K562 (cell line): ENCODE measurements at regions not wholly inside any gene's neighbourhood (a gene's known extent, or its start where the extent isn't known, plus 50 kb on each side); places are given as distances from the start of the nearest gene placed in this dataset.

Experiments
- ATAC-seq: fragments of 200-7000 bp; cut with Tn5 transposase; 3 replicates; pipeline ENCODE4 v1.9.1; 2020; ENCODE audit warnings: moderate library complexity
- BruUV-seq: library from RNA; stranded (reverse); fragments of 400-500 nt; replicated peaks from 2 replicates; lab custom pipeline; 2021; lab: Mats Ljungman, UMichigan
- CTCF ChIA-PET: fragments of 300-600 bp; formaldehyde crosslinking; extraction: SDS; loops from one replicate; lab custom pipeline; 2021; ENCODE audit warnings: low intra/inter-chr PET ratio; lab: Yijun Ruan, JAX
- POLR2A ChIA-PET: fragments of 300-600, 350-650 bp; sonication (Branson Sonifier 250); formaldehyde crosslinking; extraction: SDS; loops from one replicate; lab custom pipeline; 2021; ENCODE audit warnings: antibody characterized with exemption, inconsistent platforms; lab: Yijun Ruan, JAX
- DNase-seq, 4 experiments: peaks; one replicate each; pipeline versions ENCODE4 v3.0.0 to v3.0.0-alpha.2; 2011 to 2018; ENCODE audit warnings: low spot score in 3 of 4, mixed read lengths in 3 of 4; ENCODE audit errors: extremely low read depth in 1 of 4
- FAIRE-seq: peaks from 2 replicates; lab custom pipeline; 2011; peaks lifted over from hg19 to GRCh38; lab: Jason Lieb, UNC
- H2AFZ ChIP-seq: 2 replicates; pipeline ENCODE4 v1.6.0; 2011; ENCODE audit warnings: low read depth, low read length, control low read depth, inconsistent platforms
- H3K27ac ChIP-seq: fragments of 200-600 bp; 3 replicates; pipeline ENCODE4 v1.8.0; 2011; ENCODE audit warnings: low read depth, mild to moderate bottlenecking, control low read depth, inconsistent platforms, low read length, moderate library complexity, mixed read lengths; ENCODE audit errors: extremely low read depth
- H3K27me3 ChIP-seq, 2 experiments: fragments of 300-600 bp in 1 of 2; 2 replicates in 1 of 2; 3 replicates in 1 of 2; pipeline versions ENCODE4 v1.6.0 to v1.8.0; 2011; ENCODE audit warnings: inconsistent platforms in 2 of 2, low read length in 2 of 2, mild to moderate bottlenecking in 1 of 2, mixed read lengths in 1 of 2, moderate library complexity in 1 of 2; ENCODE audit not compliant: control insufficient read depth in 2 of 2, insufficient read depth in 2 of 2
- H3K36me3 ChIP-seq: fragments of 300-600 bp; 3 replicates; pipeline ENCODE4 v1.8.0; 2011; ENCODE audit warnings: mild to moderate bottlenecking, low read length, inconsistent platforms; ENCODE audit not compliant: control insufficient read depth, insufficient read depth
- H3K4me1 ChIP-seq, 2 experiments: fragments of 200-600 bp in 1 of 2; replicated peaks in 1 of 2; 2 replicates in 1 of 2; 3 replicates in 1 of 2; pipeline versions ENCODE4 v1.5.1 to v1.8.0; 2011; ENCODE audit warnings: inconsistent platforms in 2 of 2, low read length in 2 of 2, mild to moderate bottlenecking in 1 of 2, mixed read lengths in 1 of 2, moderate library complexity in 1 of 2; ENCODE audit not compliant: control insufficient read depth in 2 of 2, insufficient read depth in 2 of 2
- H3K4me2 ChIP-seq: 2 replicates; pipeline ENCODE4 v1.6.1; 2011; ENCODE audit warnings: low read length, control low read depth, inconsistent platforms, mixed read lengths; ENCODE audit not compliant: insufficient read depth
- H3K4me3 ChIP-seq: fragments of 200-600 bp; sonication (generic), shearing (Covaris generic); 2 replicates; pipeline ENCODE4 v1.5.1; 2016; ENCODE audit warnings: control low read depth, inconsistent platforms
- H3K79me2 ChIP-seq: fragments of 200-600 bp; 3 replicates; pipeline ENCODE4 v1.8.0; 2011; ENCODE audit warnings: low read length, inconsistent platforms; ENCODE audit not compliant: control insufficient read depth, insufficient read depth
- H3K9ac ChIP-seq, 2 experiments: 2 replicates each; pipeline versions ENCODE4 v1.6.0 to v1.6.1; 2011; ENCODE audit warnings: low read depth in 2 of 2, low read length in 2 of 2, control low read depth in 1 of 2, inconsistent platforms in 1 of 2, mild to moderate bottlenecking in 1 of 2, mixed read lengths in 1 of 2; ENCODE audit not compliant: insufficient read depth in 1 of 2
- H3K9me1 ChIP-seq: one replicate; pipeline ENCODE4 v1.6.0; 2011; ENCODE audit warnings: inconsistent platforms, mild to moderate bottlenecking, low read length, moderate library complexity; ENCODE audit not compliant: control insufficient read depth, insufficient read depth
- H3K9me3 ChIP-seq: replicated peaks from 2 replicates; pipeline ENCODE4 v1.5.1; 2011; ENCODE audit warnings: low read depth, low read length, inconsistent platforms; ENCODE audit not compliant: control insufficient read depth, insufficient read depth
- H4K20me1 ChIP-seq: replicated peaks from 2 replicates; pipeline ENCODE4 v1.6.1; 2011; ENCODE audit warnings: low read length, inconsistent platforms, mixed read lengths; ENCODE audit not compliant: control insufficient read depth, insufficient read depth
- GABPA ChIP-seq: fragments of 200-800 bp; sonication (Bioruptor generic); conservative IDR thresholded peaks from 2 replicates; pipeline ENCODE4 v1.6.1; 2016; ENCODE audit warnings: low read depth, missing genetic modification characterization, missing compliant biosample characterization
- MAFF ChIP-seq: IDR thresholded peaks from 2 replicates; pipeline ENCODE4 v1.6.1; 2012; ENCODE audit warnings: low read length, improper control_type of control experiment
- MAFG ChIP-seq: fragments of 450-650 bp; conservative IDR thresholded peaks from 2 replicates; pipeline ENCODE4 v1.6.1; 2016; ENCODE audit warnings: missing genetic modification characterization, missing compliant biosample characterization
- MAFK ChIP-seq: IDR thresholded peaks from 2 replicates; pipeline ENCODE4 v1.6.1; 2011; ENCODE audit warnings: low read length, improper control_type of control experiment
- MEF2A ChIP-seq: IDR thresholded peaks from 2 replicates; pipeline ENCODE4 v1.6.1; 2011; ENCODE audit warnings: low read depth, mild to moderate bottlenecking, low read length, moderate library complexity; ENCODE audit not compliant: control insufficient read depth
- NFE2 ChIP-seq: IDR thresholded peaks from 2 replicates; pipeline ENCODE4 v1.6.1; 2014; ENCODE audit warnings: antibody characterized with exemption, low read depth
- SLC30A9 ChIP-seq: fragments of 250-450 bp; sonication (Bioruptor Pico); IDR thresholded peaks from 2 replicates; pipeline ENCODE4 v1.8.0; 2022; ENCODE audit warnings: mild to moderate bottlenecking, moderate library complexity
- ZBTB12 ChIP-seq: fragments of 250-450 bp; sonication (Bioruptor Pico); IDR thresholded peaks from 2 replicates; pipeline ENCODE4 v1.4.0; 2020
- ZNF316 ChIP-seq: fragments of 450-650 bp; IDR thresholded peaks from 2 replicates; pipeline ENCODE4 v1.6.1; 2016
- ZNF347 ChIP-seq: fragments of 450-650 bp; formaldehyde crosslinking; IDR thresholded peaks from 2 replicates; pipeline ENCODE4 v1.4.0; 2020; ENCODE audit warnings: low read depth, mild to moderate bottlenecking, moderate library complexity
- WGBS: fragments of 100-300 bp; shearing (Covaris generic); methylation state at CpG from one replicate; pipeline ENCODE4 v1.1.6; 2016; ENCODE audit warnings: low coverage, mixed read lengths; ENCODE audit not compliant: insufficient coverage; ENCODE audit errors: missing lambda C conversion rate; 5-methylcytosine and 5-hydroxymethylcytosine counted together
- in situ Hi-C: fragments of 300-500 bp; cut with MboI; formaldehyde crosslinking; loops from 4 replicates; pipeline ENCODE4 v1.15.0; 2018; ENCODE audit warnings: inconsistent platforms, mixed read lengths
- intact Hi-C: fragments of 100-400 bp; cut with micrococcal nuclease; formaldehyde crosslinking; loops from 2 replicates; pipeline ENCODE4 v1.14.2; 2022
- TF ChIP-seq, protein P1 (sequence below): fragments of 450-650 bp; IDR thresholded peaks from 2 replicates; pipeline ENCODE4 v1.6.1; 2014; ENCODE audit warnings: low read depth, mild to moderate bottlenecking, moderate library complexity, borderline replicate concordance

DNA sequence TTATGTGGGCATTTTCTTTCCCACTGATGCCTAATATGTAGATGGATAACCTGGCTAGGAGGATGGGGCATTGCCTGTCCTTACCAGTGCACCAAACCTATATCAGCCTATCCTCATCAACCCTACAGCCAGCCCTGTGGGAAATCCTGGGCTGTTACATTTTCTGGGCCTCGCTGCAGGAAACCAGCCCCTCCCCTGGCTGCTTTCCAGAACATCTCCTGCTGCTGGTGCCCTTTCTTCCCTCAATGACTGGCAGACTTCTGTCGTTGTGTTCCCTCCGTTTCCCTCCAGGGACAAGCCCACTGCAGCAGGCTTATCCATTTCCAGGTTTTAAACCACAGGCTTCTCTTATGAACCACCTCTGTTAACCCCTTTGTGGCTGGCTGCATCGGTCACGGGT is 486.1 kb upstream of the COBL start (continued):
- no peak for TF ChIP-seq ZBTB12 (CRISPR knock-in tag)
- TF ChIP-seq GABPA (tag), result no peak
- TF ChIP-seq ZNF347 (CRISPR knock-in tag), result no peak

DNA sequence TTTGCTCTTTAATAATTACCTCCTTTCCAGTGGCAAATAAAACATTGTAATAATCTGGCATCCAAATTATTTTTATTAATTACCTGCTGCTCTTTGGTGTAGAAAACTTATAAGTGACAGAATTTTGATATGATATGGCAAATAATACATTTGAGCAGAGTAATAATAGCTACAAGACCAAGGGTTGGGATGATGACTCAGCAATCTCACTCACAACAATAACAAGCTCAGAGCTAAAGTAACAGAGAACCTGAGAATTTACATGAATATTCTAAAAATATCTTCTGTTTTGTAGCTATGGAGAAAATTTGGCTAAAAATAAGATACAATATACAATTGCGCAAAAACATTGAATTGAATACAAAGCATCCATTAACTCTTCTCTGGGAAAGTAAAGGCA is 480.8 kb upstream of the COBL start:
- H3K9ac ChIP-seq, result no peak overlapping the region
- no peak overlapping the region for H3K4me3 ChIP-seq
- FAIRE-seq (no peak), ATAC-seq (no peak), DNase-seq (no peak)
- no peaks in the 10 kb centered on the region for H3K9me3 ChIP-seq
- no peaks in the 10 kb centered on the region for H3K27me3 ChIP-seq
- H3K9me1 ChIP-seq, result no peaks in the 10 kb centered on the region
- no peaks in the 10 kb centered on the region for H3K79me2 ChIP-seq
- no peaks in the 10 kb centered on the region for H4K20me1 ChIP-seq
- WGBS, result 0% methylated on average over 1 of the region's 1 CpG
- CTCF ChIA-PET, result no interaction called here
- H3K27ac ChIP-seq, result no peak overlapping the region
- no peaks in the 10 kb centered on the region for H3K4me1 ChIP-seq
- intact Hi-C loops (no loop called here), in situ Hi-C loops (no loop called here)
- TF ChIP-seq MEF2A (no peak), ZNF316 (peak; percentile 67), MAFK (peak; percentile 49; the same call in 1 of the 2 replicates), NFE2 (0 out of 2 replicates have a peak, but pooled peaks have one; percentile 24), MAFG (peak; percentile 59), MAFF (peak; percentile 63), SLC30A9 (CRISPR knock-in tag) (no peak)
- TF ChIP-seq, protein P1, sequence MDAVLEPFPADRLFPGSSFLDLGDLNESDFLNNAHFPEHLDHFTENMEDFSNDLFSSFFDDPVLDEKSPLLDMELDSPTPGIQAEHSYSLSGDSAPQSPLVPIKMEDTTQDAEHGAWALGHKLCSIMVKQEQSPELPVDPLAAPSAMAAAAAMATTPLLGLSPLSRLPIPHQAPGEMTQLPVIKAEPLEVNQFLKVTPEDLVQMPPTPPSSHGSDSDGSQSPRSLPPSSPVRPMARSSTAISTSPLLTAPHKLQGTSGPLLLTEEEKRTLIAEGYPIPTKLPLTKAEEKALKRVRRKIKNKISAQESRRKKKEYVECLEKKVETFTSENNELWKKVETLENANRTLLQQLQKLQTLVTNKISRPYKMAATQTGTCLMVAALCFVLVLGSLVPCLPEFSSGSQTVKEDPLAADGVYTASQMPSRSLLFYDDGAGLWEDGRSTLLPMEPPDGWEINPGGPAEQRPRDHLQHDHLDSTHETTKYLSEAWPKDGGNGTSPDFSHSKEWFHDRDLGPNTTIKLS, result no peak
- no peaks in the 10 kb centered on the region for H3K36me3 ChIP-seq
- no peak overlapping the region for H3K4me2 ChIP-seq
- H2AFZ ChIP-seq, result no peak overlapping the region
- BruUV-seq, result no TSS peak
- POLR2A ChIA-PET, result no interaction called here
